K562 (cell line): ENCODE measurements at regions not wholly inside any gene's neighbourhood (a gene's known extent, or its start where the extent isn't known, plus 50 kb on each side); places are given as distances from the start of the nearest gene placed in this dataset.

Experiments
- ATAC-seq: fragments of 200-7000 bp; cut with Tn5 transposase; 3 replicates; pipeline ENCODE4 v1.9.1; 2020; ENCODE audit warnings: moderate library complexity
- BruUV-seq: library from RNA; stranded (reverse); fragments of 400-500 nt; replicated peaks from 2 replicates; lab custom pipeline; 2021; lab: Mats Ljungman, UMichigan
- CTCF ChIA-PET: fragments of 300-600 bp; formaldehyde crosslinking; extraction: SDS; loops from one replicate; lab custom pipeline; 2021; ENCODE audit warnings: low intra/inter-chr PET ratio; lab: Yijun Ruan, JAX
- POLR2A ChIA-PET: fragments of 300-600, 350-650 bp; sonication (Branson Sonifier 250); formaldehyde crosslinking; extraction: SDS; loops from one replicate; lab custom pipeline; 2021; ENCODE audit warnings: antibody characterized with exemption, inconsistent platforms; lab: Yijun Ruan, JAX
- DNase-seq, 4 experiments: peaks; one replicate each; pipeline versions ENCODE4 v3.0.0 to v3.0.0-alpha.2; 2011 to 2018; ENCODE audit warnings: low spot score in 3 of 4, mixed read lengths in 3 of 4; ENCODE audit errors: extremely low read depth in 1 of 4
- FAIRE-seq: peaks from 2 replicates; lab custom pipeline; 2011; peaks lifted over from hg19 to GRCh38; lab: Jason Lieb, UNC
- H2AFZ ChIP-seq: 2 replicates; pipeline ENCODE4 v1.6.0; 2011; ENCODE audit warnings: low read depth, low read length, control low read depth, inconsistent platforms
- H3K27ac ChIP-seq: fragments of 200-600 bp; 3 replicates; pipeline ENCODE4 v1.8.0; 2011; ENCODE audit warnings: low read depth, mild to moderate bottlenecking, control low read depth, inconsistent platforms, low read length, moderate library complexity, mixed read lengths; ENCODE audit errors: extremely low read depth
- H3K27me3 ChIP-seq, 2 experiments: fragments of 300-600 bp in 1 of 2; 2 replicates in 1 of 2; 3 replicates in 1 of 2; pipeline versions ENCODE4 v1.6.0 to v1.8.0; 2011; ENCODE audit warnings: inconsistent platforms in 2 of 2, low read length in 2 of 2, mild to moderate bottlenecking in 1 of 2, mixed read lengths in 1 of 2, moderate library complexity in 1 of 2; ENCODE audit not compliant: control insufficient read depth in 2 of 2, insufficient read depth in 2 of 2
- H3K36me3 ChIP-seq: fragments of 300-600 bp; 3 replicates; pipeline ENCODE4 v1.8.0; 2011; ENCODE audit warnings: mild to moderate bottlenecking, low read length, inconsistent platforms; ENCODE audit not compliant: control insufficient read depth, insufficient read depth
- H3K4me1 ChIP-seq, 2 experiments: fragments of 200-600 bp in 1 of 2; replicated peaks in 1 of 2; 2 replicates in 1 of 2; 3 replicates in 1 of 2; pipeline versions ENCODE4 v1.5.1 to v1.8.0; 2011; ENCODE audit warnings: inconsistent platforms in 2 of 2, low read length in 2 of 2, mild to moderate bottlenecking in 1 of 2, mixed read lengths in 1 of 2, moderate library complexity in 1 of 2; ENCODE audit not compliant: control insufficient read depth in 2 of 2, insufficient read depth in 2 of 2
- H3K4me2 ChIP-seq: 2 replicates; pipeline ENCODE4 v1.6.1; 2011; ENCODE audit warnings: low read length, control low read depth, inconsistent platforms, mixed read lengths; ENCODE audit not compliant: insufficient read depth
- H3K4me3 ChIP-seq: fragments of 200-600 bp; sonication (generic), shearing (Covaris generic); 2 replicates; pipeline ENCODE4 v1.5.1; 2016; ENCODE audit warnings: control low read depth, inconsistent platforms
- H3K79me2 ChIP-seq: fragments of 200-600 bp; 3 replicates; pipeline ENCODE4 v1.8.0; 2011; ENCODE audit warnings: low read length, inconsistent platforms; ENCODE audit not compliant: control insufficient read depth, insufficient read depth
- H3K9ac ChIP-seq, 2 experiments: 2 replicates each; pipeline versions ENCODE4 v1.6.0 to v1.6.1; 2011; ENCODE audit warnings: low read depth in 2 of 2, low read length in 2 of 2, control low read depth in 1 of 2, inconsistent platforms in 1 of 2, mild to moderate bottlenecking in 1 of 2, mixed read lengths in 1 of 2; ENCODE audit not compliant: insufficient read depth in 1 of 2
- H3K9me1 ChIP-seq: one replicate; pipeline ENCODE4 v1.6.0; 2011; ENCODE audit warnings: inconsistent platforms, mild to moderate bottlenecking, low read length, moderate library complexity; ENCODE audit not compliant: control insufficient read depth, insufficient read depth
- H3K9me3 ChIP-seq: replicated peaks from 2 replicates; pipeline ENCODE4 v1.5.1; 2011; ENCODE audit warnings: low read depth, low read length, inconsistent platforms; ENCODE audit not compliant: control insufficient read depth, insufficient read depth
- H4K20me1 ChIP-seq: replicated peaks from 2 replicates; pipeline ENCODE4 v1.6.1; 2011; ENCODE audit warnings: low read length, inconsistent platforms, mixed read lengths; ENCODE audit not compliant: control insufficient read depth, insufficient read depth
- CBFA2T3 ChIP-seq: fragments of 450-650 bp; IDR thresholded peaks from 2 replicates; pipeline ENCODE4 v1.6.1; 2017
- CHD4 ChIP-seq: fragments of 200-600 bp; sonication (generic); IDR thresholded peaks from 3 replicates; pipeline ENCODE4 v1.6.1; 2012; ENCODE audit warnings: low read depth, mild to moderate bottlenecking, mixed read lengths, low read length, inconsistent platforms; ENCODE audit not compliant: insufficient read depth, insufficient replicate concordance, poor library complexity, severe bottlenecking
- HDAC8 ChIP-seq: fragments of 450-650 bp; IDR thresholded peaks from 2 replicates; pipeline ENCODE4 v1.6.1; 2016; ENCODE audit warnings: mild to moderate bottlenecking, missing genetic modification characterization, moderate library complexity, missing compliant biosample characterization
- NFATC3 ChIP-seq: fragments of 450-650 bp; IDR thresholded peaks from 2 replicates; pipeline ENCODE4 v1.6.1; 2017; ENCODE audit warnings: mild to moderate bottlenecking
- RBBP5 ChIP-seq: fragments of 200-600 bp; sonication (generic); IDR thresholded peaks from 2 replicates; pipeline ENCODE4 v1.6.1; 2012; ENCODE audit warnings: borderline replicate concordance, mild to moderate bottlenecking, low read length, control low read depth, inconsistent platforms; ENCODE audit not compliant: insufficient read depth, poor library complexity, severe bottlenecking
- RNF219 ChIP-seq: fragments of 250-450 bp; sonication (Bioruptor Pico); IDR thresholded peaks from 2 replicates; pipeline ENCODE4 v1.5.0; 2022; ENCODE audit warnings: mild to moderate bottlenecking
- SAFB2 ChIP-seq: fragments of 200-400 bp; formaldehyde crosslinking; IDR thresholded peaks from 2 replicates; pipeline ENCODE4 v1.6.1; 2018; ENCODE audit warnings: borderline replicate concordance, low read length, low read depth, moderate library complexity; ENCODE audit not compliant: severe bottlenecking
- ZMIZ1 ChIP-seq, 2 experiments: fragments of 150-350 bp in 1 of 2; IDR thresholded peaks; 2 replicates each; pipeline ENCODE4 v1.6.1; 2012 to 2016; ENCODE audit warnings: low read depth in 2 of 2, low read length in 2 of 2, mild to moderate bottlenecking in 1 of 2, moderate library complexity in 1 of 2
- ZNF12 ChIP-seq: sonication (generic); formaldehyde crosslinking; IDR thresholded peaks from 2 replicates; pipeline ENCODE4 v1.4.0; 2020; ENCODE audit warnings: mild to moderate bottlenecking, missing genetic modification reagents
- in situ Hi-C: fragments of 300-500 bp; cut with MboI; formaldehyde crosslinking; loops from 4 replicates; pipeline ENCODE4 v1.15.0; 2018; ENCODE audit warnings: inconsistent platforms, mixed read lengths
- intact Hi-C: fragments of 100-400 bp; cut with micrococcal nuclease; formaldehyde crosslinking; loops from 2 replicates; pipeline ENCODE4 v1.14.2; 2022

GRCh38 chr13:62964522-62964921 lies 1548.9 kb upstream of the PCDH20 start:
- Histone ChIP-seq H3K9me1 (no peaks in the 10 kb centered on the region), H3K9ac (no peak overlapping the region), H3K79me2 (no peaks in the 10 kb centered on the region), H3K27ac (no peak overlapping the region), H3K9me3 (no peaks in the 10 kb centered on the region), H2AFZ (no peak overlapping the region), H4K20me1 (no peaks in the 10 kb centered on the region), H3K4me3 (no peak overlapping the region), H3K4me2 (no peak overlapping the region), H3K4me1 (no peaks in the 10 kb centered on the region), H3K27me3 (no peaks in the 10 kb centered on the region), H3K36me3 (no peaks in the 10 kb centered on the region)
- ATAC-seq: no peak
- DNase-seq: no peak
- no peak for FAIRE-seq
- in situ Hi-C loops: no loop called here
- no TSS peak for BruUV-seq
- intact Hi-C loops: no loop called here
- ChIA-PET POLR2A (no interaction called here), CTCF (no interaction called here)
- TF ChIP-seq CBFA2T3: no peak
- TF ChIP-seq RNF219 (CRISPR knock-in tag): no peak
- no peak for TF ChIP-seq HDAC8
- no peak for TF ChIP-seq NFATC3
- no peak for TF ChIP-seq ZNF12 (CRISPR knock-in tag)
- TF ChIP-seq SAFB2: no peak
- no peak for TF ChIP-seq RBBP5
- no peak for TF ChIP-seq ZMIZ1 (IDR thresholded peaks at IDR 0.05; ENCODE audit: low read depth in 2 of 2, low read length in 2 of 2)
- TF ChIP-seq CHD4: no peak
